Uterus (tissue), 3 donors: ENCODE measurements at regions not wholly inside any gene's neighbourhood (a gene's known extent, or its start where the extent isn't known, plus 50 kb on each side); places are given as distances from the start of the nearest gene placed in this dataset.

Experiments used
- DNase-seq, 2 donors: peaks; one replicate each; pipeline ENCODE4 v3.0.0-alpha.2; 2019 to 2020
- H3K27ac ChIP-seq, 2 donors: fragments of 200-600 bp; sonication (generic); 1 replicate in 1 of 2; 2 replicates in 1 of 2; pipeline ENCODE4 v1.5.1; 2016 to 2018
- H3K27me3 ChIP-seq, 2 donors: fragments of 200-600 bp; sonication (generic); one replicate each; pipeline ENCODE4 v1.5.1; 2018 to 2019; ENCODE audit warnings: control low read depth in 1 of 2
- H3K36me3 ChIP-seq, 2 donors: fragments of 200-600 bp; sonication (generic); one replicate each; pipeline ENCODE4 v1.5.1; 2019; ENCODE audit warnings: control low read depth in 1 of 2
- H3K4me1 ChIP-seq, 2 donors: fragments of 200-600 bp; sonication (generic); one replicate each; pipeline ENCODE4 v1.5.1; 2018 to 2019; ENCODE audit warnings: control low read depth in 1 of 2
- H3K4me3 ChIP-seq, 2 donors: fragments of 200-600 bp; sonication (generic); 1 replicate in 1 of 2; 2 replicates in 1 of 2; pipeline ENCODE4 v1.5.1; 2018 to 2019; ENCODE audit warnings: mild to moderate bottlenecking in 1 of 2
- H3K9me3 ChIP-seq, 2 donors: fragments of 200-600 bp; sonication (generic); one replicate each; pipeline ENCODE4 v1.5.1; 2019; ENCODE audit warnings: control low read depth in 1 of 2
- CTCF ChIP-seq, 4 experiments: fragments of 200-600 bp in 2 of 4; fragments of 450-650 bp in 2 of 4; sonication (generic) in 2 of 4; IDR thresholded peaks; one replicate each; pipeline ENCODE4 v1.5.1; 2016 to 2019; ENCODE audit warnings: antibody characterized with exemption in 4 of 4, mild to moderate bottlenecking in 2 of 4, moderate library complexity in 1 of 4
- POLR2A ChIP-seq, 2 donors: fragments of 450-650 bp; IDR thresholded peaks; one replicate each; pipeline ENCODE4 v1.6.1; 2016; ENCODE audit warnings: antibody characterized with exemption in 2 of 2, mild to moderate bottlenecking in 1 of 2, moderate library complexity in 1 of 2
- intact Hi-C: fragments of 100-400 bp; cut with DNase I; formaldehyde crosslinking; loops from one replicate; pipeline ENCODE4 v1.15.1; 2023; ENCODE audit warnings: low total_unique reads
- donor health status: DM: yes; HTN: yes; CAD: no.

DNA sequence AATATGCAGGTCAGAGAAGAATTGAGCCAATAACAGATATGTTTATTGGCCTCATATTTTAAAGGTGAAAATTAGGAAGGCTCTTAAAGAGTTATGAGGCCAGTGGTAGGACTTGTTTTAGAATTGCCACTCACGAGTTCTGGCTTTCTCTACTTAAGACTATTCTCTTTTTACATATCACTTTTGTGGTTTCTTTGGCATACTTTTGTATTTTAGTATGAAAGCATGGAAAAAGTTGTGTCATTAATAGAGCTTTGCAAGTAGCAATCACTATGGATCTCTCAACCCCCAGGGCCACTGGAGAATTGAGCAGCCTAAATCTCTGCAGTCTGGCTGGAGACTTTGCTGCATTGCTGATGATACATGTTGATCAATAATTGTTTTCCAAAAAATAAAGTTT lies 64.6 kb upstream of the SOX21 start:
- intact Hi-C loops = no loop called here
- no peak overlapping the region for H3K4me3 ChIP-seq
- H3K36me3 ChIP-seq = no peaks in the 10 kb centered on the region
- H3K4me1 ChIP-seq = no peaks in the 10 kb centered on the region
- TF ChIP-seq CTCF (IDR thresholded peaks at IDR 0.05) (no peak), POLR2A (IDR thresholded peaks at IDR 0.05) (no peak)
- DNase-seq = no peak
- no peaks in the 10 kb centered on the region for H3K9me3 ChIP-seq
- H3K27me3 ChIP-seq = no peaks in the 10 kb centered on the region
- H3K27ac ChIP-seq = no peak overlapping the region

DNA sequence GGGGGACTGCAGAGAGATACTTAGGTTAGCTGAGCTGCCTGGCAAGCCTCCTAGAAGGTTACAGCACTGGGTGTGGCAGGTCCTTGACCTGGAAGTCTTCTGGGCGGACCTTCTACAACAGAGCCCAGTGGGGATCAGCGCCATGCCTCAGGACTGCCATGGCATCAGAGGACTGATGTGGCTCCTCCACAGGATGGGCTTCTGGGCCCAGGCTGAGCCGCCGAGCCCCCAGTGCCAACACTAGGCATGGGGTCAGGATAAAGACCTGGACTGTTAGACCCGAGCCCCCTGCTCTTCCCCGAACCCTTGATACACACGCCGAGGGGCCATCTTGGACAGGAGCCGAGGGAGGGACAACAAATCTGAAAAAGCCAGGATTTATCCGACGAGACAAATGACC lies 64.0 kb upstream of the SOX21 start:
- TF ChIP-seq CTCF (IDR thresholded peaks at IDR 0.05) (no peak), POLR2A (IDR thresholded peaks at IDR 0.05) (no peak)
- Histone ChIP-seq H3K36me3 (no peaks in the 10 kb centered on the region), H3K27ac (no peak overlapping the region), H3K4me1 (no peaks in the 10 kb centered on the region), H3K4me3 (no peak overlapping the region), H3K27me3 (no peaks in the 10 kb centered on the region), H3K9me3 (no peaks in the 10 kb centered on the region)
- intact Hi-C loops = no loop called here
- DNase-seq = no peak

- Histone ChIP-seq H3K4me3 (no peak overlapping the region), H3K4me1 (no peaks in the 10 kb centered on the region), H3K27me3 (no peaks in the 10 kb centered on the region), H3K36me3 (no peaks in the 10 kb centered on the region), H3K27ac (no peak overlapping the region), H3K9me3 (no peaks in the 10 kb centered on the region)
- intact Hi-C loops = no loop called here
- no peak for DNase-seq
- TF ChIP-seq POLR2A (IDR thresholded peaks at IDR 0.05) (no peak), CTCF (IDR thresholded peaks at IDR 0.05) (no peak)
Measured at GRCh38 chr13:94765814-94766213, 53.5 kb upstream of the SOX21 start.

DNA sequence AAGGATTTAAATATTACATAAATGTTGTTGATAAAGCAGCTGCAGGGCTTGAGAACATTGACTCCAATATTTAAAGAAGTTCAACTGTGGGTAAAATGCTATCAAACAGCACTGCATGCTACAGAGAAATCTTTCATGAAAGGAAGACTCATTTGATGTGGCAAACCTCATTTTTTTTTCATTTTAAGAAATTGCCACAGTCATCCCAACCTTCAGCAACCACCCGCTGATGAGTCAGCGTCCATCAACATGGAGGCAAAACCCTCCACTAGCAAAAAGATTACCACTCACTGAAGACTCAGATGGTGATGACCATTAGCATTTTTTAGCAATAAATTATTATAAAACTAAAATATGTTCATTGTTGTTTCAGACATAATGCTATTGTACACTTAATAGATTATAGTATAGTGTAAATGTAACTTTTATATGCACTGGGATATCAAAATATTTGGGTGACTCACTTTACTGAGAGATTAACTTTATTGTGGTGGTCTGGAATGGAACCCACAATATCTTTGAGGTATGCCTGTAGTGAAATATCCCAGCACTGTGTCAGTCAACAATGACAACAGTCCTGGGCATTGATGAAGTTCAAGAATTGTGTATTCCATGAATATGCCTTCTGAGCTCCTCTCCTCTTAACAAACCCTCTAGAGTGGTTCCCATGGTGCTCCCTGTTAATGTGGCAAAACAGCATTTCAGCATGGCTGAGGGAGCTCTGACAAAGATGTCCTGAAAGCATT lies 52.4 kb upstream of the SOX21 start:
- intact Hi-C loops = no loop called here
- Histone ChIP-seq H3K9me3 (no peaks in the 10 kb centered on the region), H3K36me3 (no peaks in the 10 kb centered on the region), H3K27me3 (no peaks in the 10 kb centered on the region), H3K27ac (no peak overlapping the region), H3K4me1 (no peaks in the 10 kb centered on the region), H3K4me3 (no peak overlapping the region)
- no peak for DNase-seq
- TF ChIP-seq POLR2A (IDR thresholded peaks at IDR 0.05) (no peak), CTCF (IDR thresholded peaks at IDR 0.05) (no peak)
